Caco-2 (cell line): ENCODE measurements at regions not wholly inside any gene's neighbourhood (a gene's known extent, or its start where the extent isn't known, plus 50 kb on each side); places are given as distances from the start of the nearest gene placed in this dataset.

ENCODE experiments used
- BruUV-seq: library from RNA; stranded (reverse); fragments of 400-500 nt; replicated peaks from 2 replicates; lab custom pipeline; 2021; lab: Mats Ljungman, UMichigan
- CTCF ChIA-PET: fragments of 300-600 bp; sonication (Branson Sonifier 250); formaldehyde crosslinking; loops from one replicate; lab custom pipeline; 2022; ENCODE audit warnings: antibody characterized with exemption; lab: Charles Lee
- POLR2A ChIA-PET: fragments of 300-600 bp; sonication (Branson Sonifier 250); formaldehyde crosslinking; loops from one replicate; lab custom pipeline; 2022; ENCODE audit warnings: antibody characterized with exemption; lab: Charles Lee
- DNase-seq, 2 experiments: peaks; one replicate each; pipeline versions ENCODE4 v3.0.0 to v3.0.0-alpha.2; 2020 to 2022
- H3K27me3 ChIP-seq: replicated peaks from 2 replicates; pipeline ENCODE4 v1.6.0; 2011; ENCODE audit warnings: low read length; ENCODE audit not compliant: control insufficient read depth, insufficient read depth
- H3K36me3 ChIP-seq: 2 replicates; pipeline ENCODE4 v1.5.1; 2011; ENCODE audit warnings: low read length; ENCODE audit not compliant: control insufficient read depth, insufficient read depth
- H3K4me1 ChIP-seq: fragments of 250-450 bp; sonication (Bioruptor Pico); 2 replicates; pipeline ENCODE4 v1.5.1; 2020; ENCODE audit warnings: mild to moderate bottlenecking
- H3K4me3 ChIP-seq: 2 replicates; pipeline ENCODE4 v1.5.1; 2011; ENCODE audit warnings: low read depth, mild to moderate bottlenecking, control low read depth, low read length
- H3K9me3 ChIP-seq: fragments of 250-450 bp; sonication (Bioruptor Pico); 2 replicates; pipeline ENCODE4 v1.5.1; 2020; ENCODE audit warnings: mild to moderate bottlenecking, moderate library complexity
- H3K27ac Mint-ChIP-seq: one replicate; pipeline ENCODE4 v1.8.0; 2022; ENCODE audit warnings: mixed read lengths; ENCODE audit not compliant: unreplicated experiment
- H3K27me3 Mint-ChIP-seq: one replicate; pipeline ENCODE4 v1.8.0; 2022; ENCODE audit warnings: mixed read lengths; ENCODE audit not compliant: insufficient read depth, unreplicated experiment
- H3K36me3 Mint-ChIP-seq: one replicate; pipeline ENCODE4 v1.8.0; 2022; ENCODE audit warnings: mild to moderate bottlenecking, mixed read lengths; ENCODE audit not compliant: insufficient read depth, unreplicated experiment
- H3K4me1 Mint-ChIP-seq: one replicate; pipeline ENCODE4 v1.8.0; 2022; ENCODE audit warnings: low read depth, mixed read lengths; ENCODE audit not compliant: unreplicated experiment
- H3K4me3 Mint-ChIP-seq: one replicate; pipeline ENCODE4 v1.8.0; 2022; ENCODE audit warnings: mild to moderate bottlenecking, moderate library complexity, mixed read lengths; ENCODE audit not compliant: unreplicated experiment
- H3K9me3 Mint-ChIP-seq: one replicate; pipeline ENCODE4 v1.8.0; 2022; ENCODE audit warnings: mixed read lengths; ENCODE audit not compliant: unreplicated experiment
- CTCF ChIP-seq, 2 experiments: fragments of 200-600 bp in 1 of 2; IDR thresholded peaks; 1 replicate in 1 of 2; 2 replicates in 1 of 2; pipeline versions ENCODE4 v1.5.1 to v1.8.0; 2011 to 2022; ENCODE audit warnings: antibody characterized with exemption in 1 of 2, control low read depth in 1 of 2, inconsistent platforms in 1 of 2, low read depth in 1 of 2, low read length in 1 of 2, mild to moderate bottlenecking in 1 of 2, moderate library complexity in 1 of 2; ENCODE audit not compliant: insufficient read depth in 1 of 2, severe bottlenecking in 1 of 2, unreplicated experiment in 1 of 2
- intact Hi-C: fragments of 100-400 bp; cut with micrococcal nuclease; formaldehyde crosslinking; loops from one replicate; pipeline ENCODE4 v1.10.0; 2022; ENCODE audit not compliant: unreplicated experiment

- Mint-ChIP-seq H3K4me3 (no peak overlapping the region), H3K36me3 (no peaks in the 10 kb centered on the region), H3K4me1 (no peaks in the 10 kb centered on the region), H3K27me3 (no peaks in the 10 kb centered on the region), H3K9me3 (no peaks in the 10 kb centered on the region), H3K27ac (no peak overlapping the region)
- ChIA-PET POLR2A (no interaction called here), CTCF (no interaction called here)
- BruUV-seq: no TSS peak
- Histone ChIP-seq H3K9me3 (no peaks in the 10 kb centered on the region), H3K4me1 (no peaks in the 10 kb centered on the region), H3K36me3 (no peaks in the 10 kb centered on the region), H3K27me3 (no peaks in the 10 kb centered on the region), H3K4me3 (no peak overlapping the region)
- TF ChIP-seq CTCF (IDR thresholded peaks at IDR 0.05; ENCODE audit: insufficient read depth in 1 of 2, low read depth in 1 of 2, low read length in 1 of 2, severe bottlenecking in 1 of 2, unreplicated experiment in 1 of 2): no peak
- DNase-seq: no peak
- intact Hi-C loops: no loop called here
Measured at GRCh38 chr13:55572408-55572807, 1568.3 kb upstream of the PRR20A start.

GRCh38 chr13:55572862-55573261 is 1567.9 kb upstream of the PRR20A start:
- Histone ChIP-seq H3K4me1 (no peaks in the 10 kb centered on the region), H3K36me3 (no peaks in the 10 kb centered on the region), H3K27me3 (no peaks in the 10 kb centered on the region), H3K9me3 (no peaks in the 10 kb centered on the region), H3K4me3 (no peak overlapping the region)
- TF ChIP-seq CTCF (IDR thresholded peaks at IDR 0.05; ENCODE audit: insufficient read depth in 1 of 2, low read depth in 1 of 2, low read length in 1 of 2, severe bottlenecking in 1 of 2, unreplicated experiment in 1 of 2): no peak
- H3K4me3 Mint-ChIP-seq: no peak overlapping the region
- no peaks in the 10 kb centered on the region for H3K4me1 Mint-ChIP-seq
- intact Hi-C loops: no loop called here
- ChIA-PET POLR2A (no interaction called here), CTCF (no interaction called here)
- H3K36me3 Mint-ChIP-seq: no peaks in the 10 kb centered on the region
- H3K9me3 Mint-ChIP-seq: no peaks in the 10 kb centered on the region
- BruUV-seq: no TSS peak
- no peak overlapping the region for H3K27ac Mint-ChIP-seq
- H3K27me3 Mint-ChIP-seq: no peaks in the 10 kb centered on the region
- DNase-seq: no peak

- CTCF ChIA-PET: no interaction called here
- Mint-ChIP-seq H3K27ac (no peak overlapping the region), H3K27me3 (no peaks in the 10 kb centered on the region), H3K4me1 (no peaks in the 10 kb centered on the region), H3K4me3 (no peak overlapping the region), H3K36me3 (no peaks in the 10 kb centered on the region), H3K9me3 (no peaks in the 10 kb centered on the region)
- Histone ChIP-seq H3K4me3 (no peak overlapping the region), H3K27me3 (no peaks in the 10 kb centered on the region), H3K36me3 (no peaks in the 10 kb centered on the region), H3K4me1 (no peaks in the 10 kb centered on the region), H3K9me3 (no peaks in the 10 kb centered on the region)
- no peak for DNase-seq
- BruUV-seq: no TSS peak
- intact Hi-C loops: no loop called here
- POLR2A ChIA-PET: no interaction called here
- TF ChIP-seq CTCF (IDR thresholded peaks at IDR 0.05; ENCODE audit: insufficient read depth in 1 of 2, low read depth in 1 of 2, low read length in 1 of 2, severe bottlenecking in 1 of 2, unreplicated experiment in 1 of 2): no peak
Measured at GRCh38 chr13:55573565-55573964, 1567.2 kb upstream of the PRR20A start.
